HFF-Myc (cell line): ENCODE measurements at regions not wholly inside any gene's neighbourhood (a gene's known extent, or its start where the extent isn't known, plus 50 kb on each side); places are given as distances from the start of the nearest gene placed in this dataset.

Experiments
- DNase-seq: peaks from one replicate; pipeline ENCODE4 v3.0.0-alpha.2; 2011; ENCODE audit warnings: low read depth; ENCODE audit errors: extremely low read depth
- H3K4me3 ChIP-seq: replicated peaks from 2 replicates; pipeline ENCODE4 v1.5.1; 2011; ENCODE audit warnings: low read depth, mild to moderate bottlenecking, control low read depth, low read length
- TF ChIP-seq, protein P1 (sequence below): IDR thresholded peaks from 2 replicates; pipeline ENCODE4 v1.5.1; 2012; ENCODE audit warnings: mild to moderate bottlenecking, low read depth, low read length, control low read depth; ENCODE audit errors: missing control alignments

DNA sequence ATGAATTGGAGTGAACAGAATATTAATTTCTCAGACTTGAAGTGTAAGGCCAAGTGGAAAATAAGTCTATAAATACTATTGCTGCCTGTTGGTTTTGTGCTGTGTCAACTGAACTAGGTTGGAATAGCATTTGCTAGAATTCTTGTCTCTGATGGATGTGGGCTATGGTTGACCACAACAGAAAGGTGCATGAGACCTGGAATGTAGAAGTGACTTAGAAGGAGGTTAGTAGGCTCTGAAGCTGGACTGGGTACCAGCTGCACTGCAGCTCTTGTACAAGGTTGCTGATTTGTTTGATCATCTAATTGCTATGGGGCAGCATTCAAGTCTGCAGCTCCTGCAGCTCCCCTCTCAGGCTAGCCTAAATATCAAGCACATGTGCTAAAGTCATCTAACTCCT is 479.0 kb upstream of the NRSN1 start:
- DNase-seq, result no peak
- TF ChIP-seq, protein P1, sequence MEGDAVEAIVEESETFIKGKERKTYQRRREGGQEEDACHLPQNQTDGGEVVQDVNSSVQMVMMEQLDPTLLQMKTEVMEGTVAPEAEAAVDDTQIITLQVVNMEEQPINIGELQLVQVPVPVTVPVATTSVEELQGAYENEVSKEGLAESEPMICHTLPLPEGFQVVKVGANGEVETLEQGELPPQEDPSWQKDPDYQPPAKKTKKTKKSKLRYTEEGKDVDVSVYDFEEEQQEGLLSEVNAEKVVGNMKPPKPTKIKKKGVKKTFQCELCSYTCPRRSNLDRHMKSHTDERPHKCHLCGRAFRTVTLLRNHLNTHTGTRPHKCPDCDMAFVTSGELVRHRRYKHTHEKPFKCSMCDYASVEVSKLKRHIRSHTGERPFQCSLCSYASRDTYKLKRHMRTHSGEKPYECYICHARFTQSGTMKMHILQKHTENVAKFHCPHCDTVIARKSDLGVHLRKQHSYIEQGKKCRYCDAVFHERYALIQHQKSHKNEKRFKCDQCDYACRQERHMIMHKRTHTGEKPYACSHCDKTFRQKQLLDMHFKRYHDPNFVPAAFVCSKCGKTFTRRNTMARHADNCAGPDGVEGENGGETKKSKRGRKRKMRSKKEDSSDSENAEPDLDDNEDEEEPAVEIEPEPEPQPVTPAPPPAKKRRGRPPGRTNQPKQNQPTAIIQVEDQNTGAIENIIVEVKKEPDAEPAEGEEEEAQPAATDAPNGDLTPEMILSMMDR, result no peak
- H3K4me3 ChIP-seq, result no peak overlapping the region

DNA sequence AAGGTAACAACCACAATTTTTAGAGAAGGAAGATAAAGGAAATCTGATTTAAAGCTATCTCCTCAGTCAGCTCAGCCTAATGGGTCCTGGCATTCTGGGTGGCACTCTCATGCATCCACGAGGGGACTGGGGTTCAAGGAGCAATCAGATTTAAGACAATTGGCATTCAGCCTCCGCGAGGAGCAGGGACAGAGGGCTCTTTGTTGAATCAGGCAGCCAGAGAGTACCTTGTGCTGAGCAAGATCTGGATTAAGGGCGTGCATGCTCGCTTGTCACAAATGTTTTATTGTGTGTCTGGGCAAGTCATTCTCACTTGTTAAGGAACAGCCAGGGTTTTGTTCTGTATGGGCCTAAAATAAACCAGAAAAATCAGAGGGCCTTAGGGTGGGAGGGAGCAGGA is 475.3 kb upstream of the NRSN1 start:
- no peak overlapping the region for H3K4me3 ChIP-seq
- DNase-seq, result no peak
- TF ChIP-seq, protein P1, result no peak

DNA sequence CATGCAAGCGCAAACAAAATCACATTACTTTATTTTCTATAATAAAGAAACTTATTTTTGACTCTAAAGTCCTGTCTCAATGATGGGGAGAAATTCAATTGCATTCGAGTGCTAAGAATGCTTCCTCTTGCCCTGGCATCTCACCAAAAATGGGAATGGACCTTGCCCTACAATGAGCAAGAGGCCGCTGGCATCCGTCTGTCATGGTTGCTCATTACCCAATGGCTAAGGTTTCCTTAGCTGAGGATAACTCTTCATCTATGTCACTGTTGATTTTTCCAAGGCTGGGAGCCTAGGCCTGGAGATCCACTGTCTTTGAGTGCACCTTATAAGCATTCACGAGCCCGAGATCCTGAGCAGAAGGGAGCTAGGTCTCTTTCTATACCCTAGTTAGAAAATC is 471.3 kb upstream of the NRSN1 start:
- H3K4me3 ChIP-seq, result no peak overlapping the region
- DNase-seq, result no peak
- TF ChIP-seq, protein P1, result no peak

DNA sequence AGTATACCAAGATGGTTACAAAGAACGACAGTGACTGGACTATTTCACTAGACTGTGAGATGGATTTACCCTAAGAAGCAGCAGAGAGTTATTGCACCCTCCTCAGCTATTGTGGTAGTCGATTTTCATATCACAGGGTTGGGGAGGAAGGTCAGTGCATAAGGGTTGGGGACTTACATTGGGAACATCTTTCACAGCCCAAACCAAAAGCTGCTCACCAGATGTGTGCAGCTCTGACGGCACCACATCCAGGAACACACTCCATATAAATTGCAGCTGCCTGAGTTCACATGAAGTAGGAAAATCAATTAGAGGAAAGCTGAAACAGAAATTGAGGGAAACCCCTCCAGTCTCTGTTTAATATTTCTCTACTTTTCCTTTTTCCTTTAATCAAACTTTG is 470.5 kb upstream of the NRSN1 start:
- TF ChIP-seq, protein P1, result no peak
- DNase-seq, result no peak
- H3K4me3 ChIP-seq, result no peak overlapping the region

DNA sequence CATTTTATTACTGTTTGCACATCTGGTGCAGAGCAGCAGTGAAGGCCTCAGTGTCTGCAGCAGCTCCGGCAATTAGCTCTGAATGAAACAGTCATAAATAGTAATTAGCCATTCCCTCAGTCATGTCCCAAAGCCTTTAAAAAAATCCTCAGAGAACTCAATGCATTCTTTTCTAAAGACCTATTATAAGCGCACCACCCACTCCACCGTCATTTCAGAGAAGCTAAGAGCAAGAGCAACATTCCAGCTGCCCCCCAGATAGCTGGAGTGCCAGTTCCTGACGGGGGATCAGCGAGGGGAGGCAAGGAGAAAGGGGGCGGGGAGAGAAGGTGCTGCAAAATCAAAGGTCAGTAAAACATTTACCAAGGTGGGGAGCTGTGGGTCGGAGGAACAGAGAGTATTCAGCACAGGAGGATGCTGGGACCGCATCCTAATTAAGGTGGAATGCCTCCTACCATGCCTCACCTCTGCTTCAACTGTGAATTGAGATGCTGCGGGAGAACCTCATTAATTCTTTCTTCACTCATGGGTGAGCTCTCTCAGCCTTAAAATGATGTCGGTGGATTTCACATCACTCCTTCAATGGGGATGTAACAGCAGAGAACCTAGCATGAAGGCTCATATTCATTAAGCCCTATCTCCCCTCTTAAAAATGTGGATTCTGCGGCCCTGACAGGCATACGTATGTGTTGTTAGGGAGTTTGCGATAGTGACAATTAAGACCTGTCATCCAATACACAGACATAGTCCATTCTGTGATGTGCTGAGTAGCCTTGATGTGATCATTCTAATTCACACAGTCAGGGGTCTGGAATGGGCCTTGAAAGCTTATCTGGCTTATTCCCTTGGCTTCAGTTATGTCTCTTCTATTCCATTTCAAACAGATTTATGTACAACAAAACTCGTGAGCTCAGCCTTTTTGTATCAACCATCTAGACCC is 469.5 kb upstream of the NRSN1 start:
- no peak for DNase-seq
- no peak overlapping the region for H3K4me3 ChIP-seq
- TF ChIP-seq, protein P1, result no peak

DNA sequence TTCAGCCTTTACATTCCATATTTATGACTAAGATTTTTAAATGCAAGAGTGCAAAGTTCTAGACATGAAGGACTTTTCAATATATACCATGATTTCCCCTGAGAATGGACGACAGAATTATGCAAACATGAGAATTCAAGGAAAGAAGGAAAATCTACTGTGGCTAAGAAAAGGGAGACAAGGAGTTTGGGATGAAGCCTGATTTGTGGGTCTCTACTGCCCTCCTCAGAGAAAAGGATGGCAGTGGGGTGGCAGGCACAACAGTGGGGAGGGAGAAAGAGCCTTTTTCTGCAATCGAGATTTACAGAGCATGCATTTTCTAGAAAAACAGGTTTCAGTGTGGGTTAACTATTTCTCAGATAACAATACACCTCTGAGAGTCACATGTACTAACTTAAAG is 466.9 kb upstream of the NRSN1 start:
- DNase-seq, result no peak
- H3K4me3 ChIP-seq, result no peak overlapping the region
- TF ChIP-seq, protein P1, result no peak
